ENCODE measurements at regions not wholly inside any gene's neighbourhood (a gene's known extent, or its start where the extent isn't known, plus 50 kb on each side); places are given as distances from the start of the nearest gene placed in this dataset.

GRCh38 chr1:232744847-232745246, 60.4 kb upstream of the MAP10 start:
- TF ChIP-seq CTCF (conservative IDR thresholded peaks at IDR 0.05; ENCODE audit: low read depth, low read length) (no peak), EZH2phosphoT487 (IDR thresholded peaks at IDR 0.05; ENCODE audit: borderline replicate concordance, low read length) (no peak)
